B cell (primary cell): ENCODE measurements at regions not wholly inside any gene's neighbourhood (a gene's known extent, or its start where the extent isn't known, plus 50 kb on each side); places are given as distances from the start of the nearest gene placed in this dataset.

Experiments used
- EZH2 ChIP-seq: IDR thresholded peaks from 2 replicates; pipeline ENCODE4 v1.6.1; 2012; ENCODE audit warnings: borderline replicate concordance, low read depth, mild to moderate bottlenecking, moderate library complexity, low read length; ENCODE audit not compliant: insufficient read depth, poor library complexity, severe bottlenecking
- TF ChIP-seq, protein P1 (sequence below): fragments of 200-600 bp; IDR thresholded peaks from one replicate; pipeline ENCODE4 v1.8.0; 2022; ENCODE audit warnings: antibody characterized with exemption, mild to moderate bottlenecking

DNA sequence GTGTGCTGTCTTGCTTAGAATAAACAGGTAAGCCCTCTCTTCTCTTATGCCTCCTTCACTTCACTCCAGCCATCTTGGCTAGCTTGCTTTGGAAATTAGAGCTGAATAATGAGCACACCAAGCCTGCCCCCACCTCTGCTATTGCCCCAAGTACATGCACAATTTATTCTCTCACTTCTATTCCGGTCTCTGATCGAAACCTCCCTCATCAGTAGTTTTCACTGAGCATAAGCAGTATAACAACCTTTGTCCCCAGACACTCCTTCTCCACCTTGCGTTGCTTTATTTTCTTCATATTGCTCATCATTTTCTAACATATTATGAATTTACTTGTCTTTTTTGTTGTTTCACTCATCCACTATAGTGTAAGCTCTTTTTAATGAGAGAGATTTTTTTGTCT, 253.4 kb downstream of the GXYLT1 start:
- TF ChIP-seq, protein P1, sequence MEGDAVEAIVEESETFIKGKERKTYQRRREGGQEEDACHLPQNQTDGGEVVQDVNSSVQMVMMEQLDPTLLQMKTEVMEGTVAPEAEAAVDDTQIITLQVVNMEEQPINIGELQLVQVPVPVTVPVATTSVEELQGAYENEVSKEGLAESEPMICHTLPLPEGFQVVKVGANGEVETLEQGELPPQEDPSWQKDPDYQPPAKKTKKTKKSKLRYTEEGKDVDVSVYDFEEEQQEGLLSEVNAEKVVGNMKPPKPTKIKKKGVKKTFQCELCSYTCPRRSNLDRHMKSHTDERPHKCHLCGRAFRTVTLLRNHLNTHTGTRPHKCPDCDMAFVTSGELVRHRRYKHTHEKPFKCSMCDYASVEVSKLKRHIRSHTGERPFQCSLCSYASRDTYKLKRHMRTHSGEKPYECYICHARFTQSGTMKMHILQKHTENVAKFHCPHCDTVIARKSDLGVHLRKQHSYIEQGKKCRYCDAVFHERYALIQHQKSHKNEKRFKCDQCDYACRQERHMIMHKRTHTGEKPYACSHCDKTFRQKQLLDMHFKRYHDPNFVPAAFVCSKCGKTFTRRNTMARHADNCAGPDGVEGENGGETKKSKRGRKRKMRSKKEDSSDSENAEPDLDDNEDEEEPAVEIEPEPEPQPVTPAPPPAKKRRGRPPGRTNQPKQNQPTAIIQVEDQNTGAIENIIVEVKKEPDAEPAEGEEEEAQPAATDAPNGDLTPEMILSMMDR = no peak
- TF ChIP-seq EZH2 = no peak
